Retinal pigment epithelial cell (primary cell): ENCODE measurements at regions not wholly inside any gene's neighbourhood (a gene's known extent, or its start where the extent isn't known, plus 50 kb on each side); places are given as distances from the start of the nearest gene placed in this dataset.

Experiments used
- DNase-seq: peaks from one replicate; pipeline ENCODE4 v3.0.0-alpha.2; 2010; ENCODE audit warnings: low read depth
- H3K4me3 ChIP-seq: 2 replicates; pipeline ENCODE4 v1.5.1; 2011; ENCODE audit warnings: mild to moderate bottlenecking, low read length, control low read depth, moderate library complexity
- CTCF ChIP-seq: conservative IDR thresholded peaks from 2 replicates; pipeline ENCODE4 v1.5.1; 2011; ENCODE audit warnings: low read depth, low read length, control low read depth, inconsistent platforms

GRCh38 chr4:159674241-159674640 lies 571.4 kb downstream of the RAPGEF2 start:
- no peak for DNase-seq
- TF ChIP-seq CTCF = no peak
- H3K4me3 ChIP-seq = no peak overlapping the region

GRCh38 chr4:159677521-159677920 lies 574.6 kb downstream of the RAPGEF2 start:
- DNase-seq = peak; percentile 43
- TF ChIP-seq CTCF = no peak
- no peak overlapping the region for H3K4me3 ChIP-seq

- no peak overlapping the region for H3K4me3 ChIP-seq
- TF ChIP-seq CTCF = no peak
- no peak for DNase-seq
Observed at GRCh38 chr4:159682996-159683395, 580.1 kb downstream of the RAPGEF2 start.

GRCh38 chr4:159684061-159684460 lies 581.2 kb downstream of the RAPGEF2 start:
- DNase-seq = no peak
- no peak overlapping the region for H3K4me3 ChIP-seq
- TF ChIP-seq CTCF = no peak

GRCh38 chr4:159685340-159686092 lies 582.6 kb downstream of the RAPGEF2 start:
- no peak overlapping the region for H3K4me3 ChIP-seq
- DNase-seq = no peak
- TF ChIP-seq CTCF = no peak

- TF ChIP-seq CTCF = no peak
- no peak overlapping the region for H3K4me3 ChIP-seq
- no peak for DNase-seq
Observed at GRCh38 chr4:159689526-159689925, 586.6 kb downstream of the RAPGEF2 start.
